GM12874 (cell line): ENCODE measurements at regions not wholly inside any gene's neighbourhood (a gene's known extent, or its start where the extent isn't known, plus 50 kb on each side); places are given as distances from the start of the nearest gene placed in this dataset.

Experiments used
- TF ChIP-seq, protein P1 (sequence below): IDR thresholded peaks from 2 replicates; pipeline ENCODE4 v1.5.1; 2011; ENCODE audit warnings: low read depth, mild to moderate bottlenecking, control low read depth, low read length, moderate library complexity; ENCODE audit not compliant: insufficient read depth

DNA sequence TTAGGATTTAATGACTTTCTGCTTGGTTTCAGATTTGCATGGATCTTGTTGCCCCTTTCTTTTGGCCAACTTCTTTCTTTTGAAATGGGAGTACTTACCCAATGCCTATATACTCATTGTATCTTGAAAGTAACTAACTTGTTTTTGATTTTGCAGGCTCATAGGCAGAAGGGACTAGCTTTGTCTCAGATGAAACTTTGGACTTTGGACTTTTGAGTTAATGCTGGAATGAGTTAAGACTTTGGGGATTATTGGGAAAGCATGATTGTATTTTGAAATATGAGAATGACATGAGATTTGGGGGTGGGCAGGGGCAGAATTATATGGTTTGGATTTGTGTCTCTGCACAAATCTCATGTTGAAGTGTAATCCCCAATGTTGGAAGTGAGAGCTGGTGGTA lies 657.1 kb downstream of the TMTC2 start:
- TF ChIP-seq, protein P1, sequence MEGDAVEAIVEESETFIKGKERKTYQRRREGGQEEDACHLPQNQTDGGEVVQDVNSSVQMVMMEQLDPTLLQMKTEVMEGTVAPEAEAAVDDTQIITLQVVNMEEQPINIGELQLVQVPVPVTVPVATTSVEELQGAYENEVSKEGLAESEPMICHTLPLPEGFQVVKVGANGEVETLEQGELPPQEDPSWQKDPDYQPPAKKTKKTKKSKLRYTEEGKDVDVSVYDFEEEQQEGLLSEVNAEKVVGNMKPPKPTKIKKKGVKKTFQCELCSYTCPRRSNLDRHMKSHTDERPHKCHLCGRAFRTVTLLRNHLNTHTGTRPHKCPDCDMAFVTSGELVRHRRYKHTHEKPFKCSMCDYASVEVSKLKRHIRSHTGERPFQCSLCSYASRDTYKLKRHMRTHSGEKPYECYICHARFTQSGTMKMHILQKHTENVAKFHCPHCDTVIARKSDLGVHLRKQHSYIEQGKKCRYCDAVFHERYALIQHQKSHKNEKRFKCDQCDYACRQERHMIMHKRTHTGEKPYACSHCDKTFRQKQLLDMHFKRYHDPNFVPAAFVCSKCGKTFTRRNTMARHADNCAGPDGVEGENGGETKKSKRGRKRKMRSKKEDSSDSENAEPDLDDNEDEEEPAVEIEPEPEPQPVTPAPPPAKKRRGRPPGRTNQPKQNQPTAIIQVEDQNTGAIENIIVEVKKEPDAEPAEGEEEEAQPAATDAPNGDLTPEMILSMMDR = no peak

DNA sequence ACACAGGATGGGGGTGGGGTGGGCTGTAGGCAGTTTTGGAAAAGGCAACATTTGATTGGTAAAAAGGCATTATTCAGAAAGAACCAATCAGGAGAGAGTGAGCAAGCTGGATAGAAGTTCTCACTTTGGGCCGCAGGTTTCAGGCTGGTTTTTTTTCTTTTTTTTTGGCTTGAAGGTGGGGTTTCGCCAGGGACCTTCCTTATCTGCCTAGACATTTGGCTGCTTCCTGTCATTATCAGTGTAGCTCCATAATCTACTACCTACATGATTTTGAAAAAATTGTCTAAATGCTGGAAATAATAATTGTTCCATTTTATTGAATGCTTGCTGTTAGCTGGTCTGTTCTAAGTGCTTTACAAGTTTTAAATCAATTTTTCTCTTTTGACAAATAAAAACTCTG lies 649.0 kb downstream of the TMTC2 start:
- TF ChIP-seq, protein P1 = no peak

DNA sequence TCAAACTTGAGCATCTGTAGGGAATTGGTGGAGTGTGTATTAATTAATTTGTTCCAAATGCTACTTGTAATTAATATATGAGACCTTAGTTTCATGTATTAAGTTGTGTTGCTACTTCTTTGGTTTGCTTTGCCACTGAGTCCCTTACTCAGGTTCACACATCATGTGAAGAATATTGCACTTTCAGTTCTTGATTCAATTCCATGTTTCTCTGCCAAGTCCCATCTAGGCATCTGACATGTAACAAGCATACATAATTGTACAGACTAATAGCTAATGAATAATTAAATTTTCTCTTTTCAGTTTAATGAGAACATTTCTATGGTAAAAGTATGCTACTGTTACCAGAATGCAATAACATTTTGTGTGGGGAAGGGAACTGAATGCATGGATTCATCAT lies 640.0 kb downstream of the TMTC2 start:
- TF ChIP-seq, protein P1 = no peak

DNA sequence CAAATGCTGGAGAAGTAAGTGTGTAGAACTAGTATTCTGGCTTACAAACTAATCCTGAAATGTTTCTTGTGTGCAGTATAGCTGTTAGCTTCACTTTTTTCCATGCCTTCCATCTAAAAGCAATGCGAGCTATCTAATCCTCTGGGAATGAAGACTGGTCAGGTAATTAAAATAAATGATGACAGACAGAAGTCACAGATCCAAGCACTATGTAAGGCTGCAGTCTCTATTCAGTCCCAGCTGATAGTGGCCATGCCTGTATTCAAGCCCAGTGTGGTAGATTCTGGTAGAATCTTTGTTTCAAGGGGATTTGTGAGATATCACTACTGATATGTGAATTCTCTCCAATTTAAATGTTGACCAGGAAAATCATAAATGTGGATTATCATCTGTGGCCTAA lies 637.2 kb downstream of the TMTC2 start:
- TF ChIP-seq, protein P1 = no peak

DNA sequence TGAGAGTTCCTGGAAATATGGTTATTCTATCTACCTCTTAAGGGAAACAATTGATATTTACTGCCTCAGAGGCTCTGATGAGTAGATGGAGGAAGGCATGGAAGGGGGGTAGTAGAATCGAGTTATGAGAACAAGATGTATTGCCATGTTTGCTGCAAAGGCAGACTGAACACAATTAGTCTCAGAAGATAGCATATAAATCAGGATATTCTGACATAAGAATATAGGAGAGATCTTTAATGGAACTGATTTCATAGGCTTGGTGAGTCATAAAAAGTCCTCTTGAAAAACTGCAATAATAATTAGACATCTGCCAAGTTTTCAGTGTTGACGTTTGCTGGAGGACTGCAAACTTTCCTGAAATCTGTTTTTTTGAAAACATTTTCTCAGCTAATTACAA lies 636.1 kb downstream of the TMTC2 start:
- TF ChIP-seq, protein P1 = no peak

DNA sequence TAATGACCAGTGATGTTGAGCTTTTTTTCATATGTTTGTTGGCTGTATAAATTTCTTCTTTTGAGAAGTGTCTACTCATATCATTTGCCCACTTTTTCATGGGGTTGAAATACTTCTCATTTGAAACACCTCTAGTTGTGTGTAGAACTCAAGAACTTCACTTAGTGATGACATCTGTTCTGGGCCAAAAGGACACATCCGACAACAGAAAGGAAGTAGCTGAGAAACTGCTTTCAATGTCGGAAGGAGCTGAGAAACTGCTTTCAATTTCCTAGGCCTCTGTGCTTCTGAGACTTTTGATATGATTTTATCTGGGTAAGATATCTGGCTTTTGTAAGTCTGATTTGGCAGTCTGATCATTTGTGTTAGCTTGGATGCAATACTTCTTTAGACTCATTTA lies 635.3 kb downstream of the TMTC2 start:
- TF ChIP-seq, protein P1 = no peak

DNA sequence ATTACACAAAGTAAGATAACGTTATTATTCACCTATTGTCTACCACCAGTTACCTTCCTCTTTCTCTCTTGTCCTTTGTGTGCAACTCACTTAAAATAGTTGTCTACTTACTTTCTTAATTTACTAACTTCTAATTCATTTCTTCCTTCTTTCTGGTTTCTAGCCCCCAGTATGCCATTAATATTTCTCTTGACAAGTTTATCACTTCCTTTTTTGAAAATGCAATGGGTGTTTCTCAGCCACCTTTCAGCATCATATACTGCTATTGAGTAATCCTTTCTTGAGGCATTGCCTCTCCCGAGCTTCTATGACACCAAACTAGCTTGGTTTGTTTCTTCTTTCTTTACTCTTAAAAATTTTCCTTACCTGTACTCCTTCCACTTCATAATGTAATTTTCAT lies 633.6 kb downstream of the TMTC2 start:
- TF ChIP-seq, protein P1 = no peak
